H9 (cell line): ENCODE measurements at regions not wholly inside any gene's neighbourhood (a gene's known extent, or its start where the extent isn't known, plus 50 kb on each side); places are given as distances from the start of the nearest gene placed in this dataset.
"Not testable (repeated sequence)": the region's sequence is repeated elsewhere in the genome, so short reads cannot be mapped to it uniquely, and the experiment has no call there.

Source experiments
- DNase-seq: peaks from one replicate; pipeline ENCODE4 v3.0.0-alpha.2; 2017
- H2AFZ ChIP-seq: one replicate; pipeline ENCODE4 v1.6.1; 2013; ENCODE audit warnings: mild to moderate bottlenecking, low read length, control low read depth, moderate library complexity
- H2AK5ac ChIP-seq: 2 replicates; pipeline ENCODE4 v1.6.1; 2013; ENCODE audit warnings: low read length, control low read depth, mixed read lengths; ENCODE audit not compliant: insufficient read length
- H2BK120ac ChIP-seq: one replicate; pipeline ENCODE4 v1.6.1; 2013; ENCODE audit warnings: low read depth, mild to moderate bottlenecking, low read length, control low read depth, inconsistent platforms; ENCODE audit not compliant: poor library complexity, severe bottlenecking
- H2BK12ac ChIP-seq: 2 replicates; pipeline ENCODE4 v1.6.1; 2013; ENCODE audit warnings: low read length, control low read depth, mixed read lengths, low read depth; ENCODE audit not compliant: insufficient read length
- H2BK15ac ChIP-seq: 2 replicates; pipeline ENCODE4 v1.6.1; 2013; ENCODE audit warnings: low read depth, low read length, control low read depth
- H2BK20ac ChIP-seq: one replicate; pipeline ENCODE4 v1.6.1; 2013; ENCODE audit warnings: low read depth, mild to moderate bottlenecking, low read length, control low read depth, inconsistent platforms; ENCODE audit not compliant: poor library complexity, severe bottlenecking
- H2BK5ac ChIP-seq: 2 replicates; pipeline ENCODE4 v1.6.1; 2013; ENCODE audit warnings: low read length, control low read depth, mixed read lengths; ENCODE audit not compliant: insufficient read length
- H3K14ac ChIP-seq: 2 replicates; pipeline ENCODE4 v1.6.1; 2013; ENCODE audit warnings: low read length, control low read depth; ENCODE audit not compliant: insufficient read depth
- H3K18ac ChIP-seq: 2 replicates; pipeline ENCODE4 v1.6.1; 2013; ENCODE audit warnings: low read depth, mild to moderate bottlenecking, mixed read lengths, low read length, control low read depth; ENCODE audit not compliant: insufficient read length
- H3K23ac ChIP-seq: 2 replicates; pipeline ENCODE4 v1.6.1; 2013; ENCODE audit warnings: low read length, control low read depth, mixed read lengths, low read depth; ENCODE audit not compliant: insufficient read length
- H3K23me2 ChIP-seq: 2 replicates; pipeline ENCODE4 v1.6.1; 2013; ENCODE audit warnings: low read depth, mild to moderate bottlenecking, mixed read lengths, low read length, control low read depth; ENCODE audit not compliant: insufficient read length, poor library complexity, severe bottlenecking
- H3K27ac ChIP-seq: 2 replicates; pipeline ENCODE4 v1.5.1; 2013; ENCODE audit warnings: low read length, control low read depth, mixed read lengths, low read depth; ENCODE audit not compliant: insufficient read length
- H3K27me3 ChIP-seq: 2 replicates; pipeline ENCODE4 v1.6.1; 2013; ENCODE audit warnings: low read length, control low read depth, inconsistent platforms; ENCODE audit not compliant: insufficient read depth
- H3K4ac ChIP-seq: 2 replicates; pipeline ENCODE4 v1.6.1; 2013; ENCODE audit warnings: low read depth, mild to moderate bottlenecking, control low read depth, inconsistent platforms, low read length, moderate library complexity
- H3K4me1 ChIP-seq: 2 replicates; pipeline ENCODE4 v1.6.1; 2013; ENCODE audit warnings: low read length, control low read depth, inconsistent platforms; ENCODE audit not compliant: insufficient read depth
- H3K4me2 ChIP-seq: 2 replicates; pipeline ENCODE4 v1.6.1; 2013; ENCODE audit warnings: low read length, control low read depth, mixed read lengths; ENCODE audit not compliant: insufficient read length, insufficient read depth
- H3K56ac ChIP-seq: 2 replicates; pipeline ENCODE4 v1.6.1; 2013; ENCODE audit warnings: low read depth, mild to moderate bottlenecking, mixed read lengths, low read length, control low read depth; ENCODE audit not compliant: insufficient read length
- H3K79me1 ChIP-seq: 2 replicates; pipeline ENCODE4 v1.6.1; 2013; ENCODE audit warnings: low read depth, mild to moderate bottlenecking, moderate library complexity, low read length, control low read depth, inconsistent platforms; ENCODE audit not compliant: insufficient read depth, poor library complexity, severe bottlenecking
- H3K79me2 ChIP-seq: 2 replicates; pipeline ENCODE4 v1.6.1; 2013; ENCODE audit warnings: low read length, control low read depth, inconsistent platforms; ENCODE audit not compliant: insufficient read depth
- H3K9ac ChIP-seq: 2 replicates; pipeline ENCODE4 v1.6.1; 2013; ENCODE audit warnings: low read length, control low read depth, mixed read lengths; ENCODE audit not compliant: insufficient read length; ENCODE audit errors: extremely low read depth
- H3K9me3 ChIP-seq: one replicate; pipeline ENCODE4 v1.6.1; 2013; ENCODE audit warnings: low read depth, low read length, inconsistent platforms; ENCODE audit not compliant: control insufficient read depth
- H3T11ph ChIP-seq: one replicate; pipeline ENCODE4 v1.6.1; 2013; ENCODE audit warnings: mild to moderate bottlenecking, low read length, control low read depth, inconsistent platforms
- H4K20me1 ChIP-seq: one replicate; pipeline ENCODE4 v1.6.1; 2013; ENCODE audit not compliant: control insufficient read depth, insufficient read length, insufficient read depth
- H4K5ac ChIP-seq: 2 replicates; pipeline ENCODE4 v1.6.1; 2013; ENCODE audit warnings: low read depth, mild to moderate bottlenecking, mixed read lengths, low read length, control low read depth; ENCODE audit not compliant: insufficient read length
- H4K8ac ChIP-seq: replicated peaks from 2 replicates; pipeline ENCODE4 v1.6.1; 2013; ENCODE audit warnings: low read length, control low read depth, mixed read lengths, low read depth; ENCODE audit not compliant: insufficient read length
- H4K91ac ChIP-seq: 2 replicates; pipeline ENCODE4 v1.6.1; 2013; ENCODE audit warnings: low read depth, mild to moderate bottlenecking, moderate library complexity, mixed read lengths, low read length, control low read depth; ENCODE audit not compliant: insufficient read length
- H3K27ac Mint-ChIP-seq, 3 experiments: 2 replicates in 2 of 3; 3 replicates in 1 of 3; pipeline ENCODE4 v1.8.0; 2020 to 2021; ENCODE audit warnings: mixed read lengths in 3 of 3, mild to moderate bottlenecking in 1 of 3, moderate library complexity in 1 of 3
- H3K27me3 Mint-ChIP-seq: 2 replicates; pipeline ENCODE4 v1.8.0; 2021; ENCODE audit warnings: low read depth, mild to moderate bottlenecking, moderate library complexity, mixed read lengths
- H3K36me3 Mint-ChIP-seq, 3 experiments: 2 replicates in 2 of 3; 3 replicates in 1 of 3; pipeline ENCODE4 v1.8.0; 2020 to 2021; ENCODE audit warnings: low read depth in 3 of 3, mixed read lengths in 3 of 3; ENCODE audit not compliant: insufficient read depth in 1 of 3
- H3K4me1 Mint-ChIP-seq, 2 experiments: 2 replicates each; pipeline ENCODE4 v1.8.0; 2020; ENCODE audit warnings: mixed read lengths in 2 of 2
- H3K4me3 Mint-ChIP-seq, 2 experiments: 2 replicates in 1 of 2; 3 replicates in 1 of 2; pipeline ENCODE4 v1.8.0; 2020 to 2021; ENCODE audit warnings: mild to moderate bottlenecking in 2 of 2, mixed read lengths in 2 of 2, moderate library complexity in 1 of 2
- H3K9me3 Mint-ChIP-seq, 2 experiments: 2 replicates in 1 of 2; 3 replicates in 1 of 2; pipeline ENCODE4 v1.8.0; 2020; ENCODE audit warnings: mild to moderate bottlenecking in 2 of 2, mixed read lengths in 2 of 2, moderate library complexity in 1 of 2
- CTCF ChIP-seq: fragments of 200-600 bp; sonication (generic); conservative IDR thresholded peaks from 3 replicates; pipeline ENCODE4 v1.8.0; 2021; ENCODE audit warnings: antibody characterized with exemption, mild to moderate bottlenecking
- WGBS: extraction: QIAGEN DNeasy Blood & Tissue Kit; methylation state at CpG from one replicate; pipeline ENCODE4 v1.1.7; 2013; ENCODE audit warnings: missing lambda C conversion rate, low lambda C conversion rate, mixed read lengths; ENCODE audit not compliant: insufficient read length; ENCODE audit errors: extremely low coverage; 5-methylcytosine and 5-hydroxymethylcytosine counted together

- Histone ChIP-seq H3K9me3 (no peaks in the 10 kb centered on the region), H3K27me3 (no peaks in the 10 kb centered on the region), H3K79me2 (no peaks in the 10 kb centered on the region), H4K8ac (no peak overlapping the region), H3K56ac (no peak overlapping the region), H4K5ac (no peak overlapping the region), H3K18ac (no peak overlapping the region), H2AFZ (no peak overlapping the region), H4K91ac (no peak overlapping the region), H3K4ac (no peak overlapping the region), H3K9ac (no peak overlapping the region), H2BK5ac (no peak overlapping the region), H2AK5ac (no peak overlapping the region), H2BK12ac (no peak overlapping the region), H3K23me2 (no peaks in the 10 kb centered on the region), H2BK120ac (no peak overlapping the region), H3K14ac (no peak overlapping the region), H3K27ac (no peak overlapping the region), H3K4me1 (no peaks in the 10 kb centered on the region), H3K79me1 (no peaks in the 10 kb centered on the region), H4K20me1 (no peaks in the 10 kb centered on the region), H2BK20ac (no peak overlapping the region), H3T11ph (no peak overlapping the region), H2BK15ac (no peak overlapping the region), H3K4me2 (no peak overlapping the region), H3K23ac (no peak overlapping the region)
- TF ChIP-seq CTCF, result no peak
- WGBS, result no CpG with 5 or more reads among the region's 11 CpGs
- Mint-ChIP-seq H3K9me3 (peaks cover 0 to 4% of the 10 kb centered on the region in 2 experiments; a peak in 1 of 5 replicates), H3K4me1 (no peaks in the 10 kb centered on the region), H3K27ac (no peak overlapping the region), H3K27me3 (no peaks in the 10 kb centered on the region), H3K4me3 (no peak overlapping the region), H3K36me3 (0 out of 7 replicates have a peak, but pooled peaks cover 0 to 3% (median 0%) of the 10 kb centered on the region in 3 experiments)
- DNase-seq, result no peak
Observed at GRCh38 chr5:136814619-136815378, 449.5 kb upstream of the TRPC7 start.

GRCh38 chr5:136812270-136812669 is 446.9 kb upstream of the TRPC7 start:
- not testable (repeated sequence) for H3K36me3 Mint-ChIP-seq, H3K27ac Mint-ChIP-seq, H2BK5ac ChIP-seq, H3K27ac ChIP-seq, H3K23me2 ChIP-seq, H4K91ac ChIP-seq, H3K79me2 ChIP-seq, H3K14ac ChIP-seq, H3K4ac ChIP-seq, H3K9ac ChIP-seq, H2BK20ac ChIP-seq, H3K9me3 Mint-ChIP-seq, H3K56ac ChIP-seq, H4K5ac ChIP-seq, H3K9me3 ChIP-seq, H2BK120ac ChIP-seq, H4K20me1 ChIP-seq, H2AK5ac ChIP-seq, H3K4me1 ChIP-seq, H3K18ac ChIP-seq, H3K23ac ChIP-seq, H2BK12ac ChIP-seq, H3K4me1 Mint-ChIP-seq, H3K27me3 Mint-ChIP-seq, H3K79me1 ChIP-seq, H3K27me3 ChIP-seq, H2AFZ ChIP-seq, H4K8ac ChIP-seq, H2BK15ac ChIP-seq, H3K4me2 ChIP-seq, H3K4me3 Mint-ChIP-seq, DNase-seq, H3T11ph ChIP-seq
- no CpG with 5 or more reads among the region's 2 CpGs for WGBS
